Ovary (tissue), 7 donors: ENCODE measurements at regions not wholly inside any gene's neighbourhood (a gene's known extent, or its start where the extent isn't known, plus 50 kb on each side); places are given as distances from the start of the nearest gene placed in this dataset.
"Not testable (repeated sequence)": the region's sequence is repeated elsewhere in the genome, so short reads cannot be mapped to it uniquely, and the experiment has no call there.

Experiments used
- DNase-seq, 5 donors: peaks; one replicate each; pipeline ENCODE4 v3.0.0-alpha.2; 2019 to 2020
- H3K27ac ChIP-seq, 2 donors: fragments of 200-600 bp; one replicate each; pipeline versions ENCODE4 v1.5.1 to v1.8.0; 2019 to 2022
- H3K27me3 ChIP-seq: fragments of 200-600 bp; one replicate; pipeline ENCODE4 v1.8.0; 2022
- H3K36me3 ChIP-seq: fragments of 200-600 bp; sonication (generic); one replicate; pipeline ENCODE4 v1.5.1; 2019
- H3K4me1 ChIP-seq: one replicate; pipeline ENCODE4 v1.8.1; 2013; ENCODE audit warnings: mild to moderate bottlenecking, moderate library complexity; ENCODE audit not compliant: insufficient read depth
- H3K4me3 ChIP-seq: fragments of 200-600 bp; sonication (generic); one replicate; pipeline ENCODE4 v1.5.1; 2017
- H3K9me3 ChIP-seq, 2 donors: fragments of 200-600 bp in 1 of 2; sonication (generic) in 1 of 2; one replicate each; pipeline versions ENCODE4 v1.5.1 to v1.8.1; 2013 to 2019; ENCODE audit warnings: mild to moderate bottlenecking in 1 of 2, moderate library complexity in 1 of 2
- EP300 ChIP-seq: sonication (generic); formaldehyde crosslinking; IDR thresholded peaks from one replicate; pipeline ENCODE4 v1.6.1; 2017; ENCODE audit warnings: antibody characterized with exemption
- POLR2A ChIP-seq: fragments of 450-650 bp; IDR thresholded peaks from one replicate; pipeline ENCODE4 v1.6.1; 2017; ENCODE audit warnings: antibody characterized with exemption, mild to moderate bottlenecking, moderate library complexity
- WGBS, 3 donors: extraction: QIAGEN DNeasy Blood & Tissue Kit in 1 of 3; methylation state at CpG; one replicate each; pipeline versions ENCODE4 v1.1.5 to v1.1.7; 2013 to 2017; 5-methylcytosine and 5-hydroxymethylcytosine counted together
- intact Hi-C, 4 donors: fragments of 100-400 bp; cut with DNase I; formaldehyde crosslinking; loops; one replicate each; pipeline versions ENCODE4 v1.11.0 to v1.15.1; 2022 to 2023
- TF ChIP-seq, protein P1 (sequence below), 3 donors: fragments of 450-650 bp in 2 of 3; fragments of 200-600 bp in 1 of 3; IDR thresholded peaks; one replicate each; pipeline versions ENCODE4 v1.5.1 to v1.8.0; 2016 to 2022; ENCODE audit warnings: antibody characterized with exemption in 3 of 3, mild to moderate bottlenecking in 1 of 3
- donor health status: DM: no; HTN: no; CAD: no; lungs with moderate emphysema.
- donor health status: DM: no; HTN: no; CAD: no.
- donor health status: Bipolar disorder and iron deficiency.
- donor health status: DM: no; HTN: no; CAD: no.
- donor health status: DM: yes; HTN: yes; CAD: no.

GRCh38 chr18:64377446-64377845 lies 228.6 kb upstream of the LINC00305 start:
- no peaks in the 10 kb centered on the region for H3K4me1 ChIP-seq
- intact Hi-C loops, result loop anchor here in 1 of 4 donors (10.0 kb wide), 1 partner anchor 57 kb away; no protein-coding TSS in a partner anchor
- no peaks in the 10 kb centered on the region for H3K36me3 ChIP-seq
- H3K27me3 ChIP-seq, result no peaks in the 10 kb centered on the region
- DNase-seq, result no peak
- TF ChIP-seq EP300, result no peak
- TF ChIP-seq, protein P1, sequence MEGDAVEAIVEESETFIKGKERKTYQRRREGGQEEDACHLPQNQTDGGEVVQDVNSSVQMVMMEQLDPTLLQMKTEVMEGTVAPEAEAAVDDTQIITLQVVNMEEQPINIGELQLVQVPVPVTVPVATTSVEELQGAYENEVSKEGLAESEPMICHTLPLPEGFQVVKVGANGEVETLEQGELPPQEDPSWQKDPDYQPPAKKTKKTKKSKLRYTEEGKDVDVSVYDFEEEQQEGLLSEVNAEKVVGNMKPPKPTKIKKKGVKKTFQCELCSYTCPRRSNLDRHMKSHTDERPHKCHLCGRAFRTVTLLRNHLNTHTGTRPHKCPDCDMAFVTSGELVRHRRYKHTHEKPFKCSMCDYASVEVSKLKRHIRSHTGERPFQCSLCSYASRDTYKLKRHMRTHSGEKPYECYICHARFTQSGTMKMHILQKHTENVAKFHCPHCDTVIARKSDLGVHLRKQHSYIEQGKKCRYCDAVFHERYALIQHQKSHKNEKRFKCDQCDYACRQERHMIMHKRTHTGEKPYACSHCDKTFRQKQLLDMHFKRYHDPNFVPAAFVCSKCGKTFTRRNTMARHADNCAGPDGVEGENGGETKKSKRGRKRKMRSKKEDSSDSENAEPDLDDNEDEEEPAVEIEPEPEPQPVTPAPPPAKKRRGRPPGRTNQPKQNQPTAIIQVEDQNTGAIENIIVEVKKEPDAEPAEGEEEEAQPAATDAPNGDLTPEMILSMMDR (IDR thresholded peaks at IDR 0.05), result no peak
- no peak for TF ChIP-seq POLR2A
- WGBS, 3 donors, result 88 to 90% (median 90%) methylated on average over 4 of the region's 4 CpGs
- H3K4me3 ChIP-seq, result no peak overlapping the region
- H3K9me3 ChIP-seq, result no peaks in the 10 kb centered on the region
- H3K27ac ChIP-seq, result no peak overlapping the region

- H3K27ac ChIP-seq, result no peak overlapping the region
- DNase-seq, result no peak
- H3K4me1 ChIP-seq, result no peaks in the 10 kb centered on the region
- no peaks in the 10 kb centered on the region for H3K36me3 ChIP-seq
- H3K27me3 ChIP-seq, result no peaks in the 10 kb centered on the region
- no peak overlapping the region for H3K4me3 ChIP-seq
- no peak for TF ChIP-seq EP300
- H3K9me3 ChIP-seq, result no peaks in the 10 kb centered on the region
- 62 to 79% (median 66%) methylated on average over 2 of the region's 2 CpGs for WGBS, 3 donors
- intact Hi-C loops, result loop anchor here in 1 of 4 donors (10.0 kb wide), 1 partner anchor 62 kb away; no protein-coding TSS in a partner anchor
These were observed 224.0 kb upstream of the LINC00305 start for GRCh38 chr18:64372850-64373249.

GRCh38 chr18:64369830-64370440 lies 221.0 kb upstream of the LINC00305 start:
- H3K27me3 ChIP-seq, H3K9me3 ChIP-seq, DNase-seq, H3K4me1 ChIP-seq, H3K36me3 ChIP-seq, H3K27ac ChIP-seq, H3K4me3 ChIP-seq: not testable (repeated sequence)
- 85 to 94% (median 92%) methylated on average over 6 to 7 of the region's 8 CpGs for WGBS, 3 donors
- intact Hi-C loops, result loop anchor here in 1 of 4 donors (10.0 kb wide), 1 partner anchor 65 kb away; no protein-coding TSS in a partner anchor

DNA sequence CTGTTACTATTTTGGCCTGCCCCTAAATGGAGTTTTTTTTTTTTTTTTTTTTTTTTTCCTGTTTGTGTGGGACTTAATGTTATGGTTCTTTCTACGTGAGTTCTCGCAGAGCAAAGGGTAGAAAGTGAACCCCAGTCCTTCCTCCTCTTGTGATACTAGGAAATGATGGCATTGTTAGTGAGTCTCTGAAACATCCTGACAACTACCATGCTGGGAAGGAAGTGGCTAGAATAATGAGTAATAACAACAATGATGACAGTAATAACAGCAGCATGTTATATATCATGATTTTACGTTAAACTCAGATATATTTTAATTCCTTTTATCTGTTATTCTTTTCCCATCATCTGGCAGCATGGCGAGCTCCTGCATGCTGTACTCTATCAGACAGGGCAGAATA lies 216.2 kb upstream of the LINC00305 start:
- intact Hi-C loops, result no loop called here
- H3K9me3 ChIP-seq, result no peaks in the 10 kb centered on the region
- TF ChIP-seq EP300 (no peak), POLR2A (no peak)
- no peaks in the 10 kb centered on the region for H3K4me1 ChIP-seq
- no peak for DNase-seq
- no peaks in the 10 kb centered on the region for H3K27me3 ChIP-seq
- H3K27ac ChIP-seq, result no peak overlapping the region
- no peak overlapping the region for H3K4me3 ChIP-seq
- H3K36me3 ChIP-seq, result no peaks in the 10 kb centered on the region
- WGBS, 3 donors, result 77 to 84% (median 80%) methylated on average over 4 of the region's 4 CpGs

GRCh38 chr18:64337673-64338072 lies 188.8 kb upstream of the LINC00305 start:
- Histone ChIP-seq H3K36me3 (no peaks in the 10 kb centered on the region), H3K27me3 (no peaks in the 10 kb centered on the region), H3K27ac (no peak overlapping the region), H3K4me3 (no peak overlapping the region), H3K9me3 (no peaks in the 10 kb centered on the region), H3K4me1 (no peaks in the 10 kb centered on the region)
- TF ChIP-seq POLR2A, result no peak
- TF ChIP-seq, protein P1 (IDR thresholded peaks at IDR 0.05), result no peak
- TF ChIP-seq EP300, result no peak
- WGBS, 3 donors, result 98 to 100% (median 98%) methylated on average over 3 of the region's 3 CpGs
- DNase-seq, result no peak
- intact Hi-C loops, result no loop called here

DNA sequence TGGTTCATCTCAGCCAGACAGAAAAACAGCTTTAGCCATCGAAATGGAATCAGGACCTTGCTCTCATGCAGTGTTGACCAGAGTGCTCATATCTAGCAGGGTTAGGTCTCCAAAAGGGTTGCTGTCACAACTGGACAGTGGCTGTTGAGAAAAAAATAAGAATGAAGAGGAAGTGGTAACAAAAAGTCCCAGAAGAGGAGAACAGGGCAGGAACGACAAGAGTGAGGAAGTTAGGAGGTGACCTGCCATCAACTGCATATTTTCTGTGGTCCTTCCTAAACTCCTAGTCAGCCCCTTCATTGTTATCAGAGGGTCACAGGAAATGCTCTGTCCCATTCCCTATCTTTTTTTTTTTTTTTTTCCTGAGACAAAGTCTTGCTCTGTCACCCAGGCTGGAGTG lies 188.1 kb upstream of the LINC00305 start:
- no peaks in the 10 kb centered on the region for H3K9me3 ChIP-seq
- no peak for DNase-seq
- TF ChIP-seq POLR2A, result no peak
- no peak for TF ChIP-seq EP300
- TF ChIP-seq, protein P1 (IDR thresholded peaks at IDR 0.05), result no peak
- H3K4me1 ChIP-seq, result no peaks in the 10 kb centered on the region
- no peak overlapping the region for H3K4me3 ChIP-seq
- 83 to 89% (median 85%) methylated on average over 2 of the region's 2 CpGs for WGBS, 3 donors
- no peak overlapping the region for H3K27ac ChIP-seq
- H3K27me3 ChIP-seq, result no peaks in the 10 kb centered on the region
- intact Hi-C loops, result no loop called here
- no peaks in the 10 kb centered on the region for H3K36me3 ChIP-seq
